T-cell (primary cell): ENCODE measurements at regions not wholly inside any gene's neighbourhood (a gene's known extent, or its start where the extent isn't known, plus 50 kb on each side); places are given as distances from the start of the nearest gene placed in this dataset.
"Not testable (repeated sequence)": the region's sequence is repeated elsewhere in the genome, so short reads cannot be mapped to it uniquely, and the experiment has no call there.

Source experiments
- ATAC-seq, 4 experiments: fragments of 200-7000 bp in 3 of 4; fragments of 150-1000 bp in 1 of 4; cut with Tn5 transposase; replicated peaks in 1 of 4; 1 replicate in 3 of 4; 2 replicates in 1 of 4; pipeline ENCODE4 v1.10.0; 2021; ENCODE audit warnings: moderate library complexity in 3 of 4, mild to moderate bottlenecking in 2 of 4, moderate number of reproducible peaks in 1 of 4
- CTCF ChIA-PET, 2 donors: fragments of 300-600 bp; sonication (Branson Sonifier 250); formaldehyde crosslinking; loops; one replicate each; lab custom pipeline; 2022; ENCODE audit warnings: antibody characterized with exemption in 2 of 2; lab: Charles Lee
- POLR2A ChIA-PET, 2 donors: fragments of 300-600 bp; sonication (Branson Sonifier 250); formaldehyde crosslinking; loops; one replicate each; lab custom pipeline; 2022; ENCODE audit warnings: antibody characterized with exemption in 2 of 2; lab: Charles Lee
- DNase-seq, 35 experiments: peaks; one replicate each; pipeline versions ENCODE4 v3.0.0 to v3.0.0-alpha.2; 2013 to 2023
- H3K27ac ChIP-seq: one replicate; pipeline ENCODE4 v1.5.1; 2013; ENCODE audit warnings: low read length
- H3K27me3 ChIP-seq, 2 experiments: replicated peaks in 1 of 2; 1 replicate in 1 of 2; 2 replicates in 1 of 2; pipeline versions ENCODE4 v1.6.1 to v1.7.0; 2013; ENCODE audit warnings: low read length in 1 of 2, mixed read lengths in 1 of 2; ENCODE audit not compliant: control insufficient read depth in 2 of 2, insufficient read depth in 2 of 2; ENCODE audit errors: extremely low read depth in 1 of 2
- H3K36me3 ChIP-seq, 2 donors: 1 replicate in 1 of 2; 2 replicates in 1 of 2; pipeline versions ENCODE4 v1.6.1 to v1.7.0; 2013; ENCODE audit warnings: low read length in 1 of 2; ENCODE audit not compliant: control insufficient read depth in 2 of 2, insufficient read depth in 1 of 2; ENCODE audit errors: extremely low read depth in 1 of 2
- H3K4me1 ChIP-seq, 2 experiments: 1 replicate in 1 of 2; 2 replicates in 1 of 2; pipeline versions ENCODE4 v1.6.1 to v1.7.0; 2013; ENCODE audit warnings: low read length in 2 of 2, mixed read lengths in 1 of 2; ENCODE audit not compliant: insufficient read depth in 2 of 2, control insufficient read depth in 1 of 2; ENCODE audit errors: extremely low read depth in 1 of 2
- H3K4me3 ChIP-seq, 2 donors: 1 replicate in 1 of 2; 2 replicates in 1 of 2; pipeline versions ENCODE4 v1.5.1 to v1.7.0; 2013; ENCODE audit warnings: mild to moderate bottlenecking in 2 of 2, low read length in 1 of 2, moderate library complexity in 1 of 2; ENCODE audit not compliant: control insufficient read depth in 1 of 2; ENCODE audit errors: extremely low read depth in 1 of 2
- H3K9me3 ChIP-seq: 2 replicates; pipeline ENCODE4 v1.7.0; 2013
- H3K27ac Mint-ChIP-seq, 2 donors: one replicate each; pipeline ENCODE4 v1.8.0; 2020 to 2021; ENCODE audit warnings: mild to moderate bottlenecking in 2 of 2, mixed read lengths in 2 of 2
- H3K27me3 Mint-ChIP-seq, 2 donors: one replicate each; pipeline ENCODE4 v1.8.0; 2021 to 2022; ENCODE audit warnings: mixed read lengths in 2 of 2
- H3K36me3 Mint-ChIP-seq: one replicate; pipeline ENCODE4 v1.8.0; 2021; ENCODE audit warnings: mixed read lengths
- H3K4me1 Mint-ChIP-seq, 3 donors: one replicate each; pipeline ENCODE4 v1.8.0; 2020 to 2022; ENCODE audit warnings: mixed read lengths in 3 of 3, mild to moderate bottlenecking in 1 of 3
- H3K4me3 Mint-ChIP-seq, 3 donors: one replicate each; pipeline ENCODE4 v1.8.0; 2020 to 2022; ENCODE audit warnings: mild to moderate bottlenecking in 3 of 3, mixed read lengths in 3 of 3, moderate library complexity in 3 of 3
- H3K9me3 Mint-ChIP-seq, 3 donors: one replicate each; pipeline ENCODE4 v1.8.0; 2020 to 2022; ENCODE audit warnings: mixed read lengths in 3 of 3
- WGBS: methylation state at CpG from one replicate; pipeline ENCODE4 v1.1.5; 2013; ENCODE audit warnings: missing lambda C conversion rate; ENCODE audit not compliant: insufficient coverage; 5-methylcytosine and 5-hydroxymethylcytosine counted together

DNA sequence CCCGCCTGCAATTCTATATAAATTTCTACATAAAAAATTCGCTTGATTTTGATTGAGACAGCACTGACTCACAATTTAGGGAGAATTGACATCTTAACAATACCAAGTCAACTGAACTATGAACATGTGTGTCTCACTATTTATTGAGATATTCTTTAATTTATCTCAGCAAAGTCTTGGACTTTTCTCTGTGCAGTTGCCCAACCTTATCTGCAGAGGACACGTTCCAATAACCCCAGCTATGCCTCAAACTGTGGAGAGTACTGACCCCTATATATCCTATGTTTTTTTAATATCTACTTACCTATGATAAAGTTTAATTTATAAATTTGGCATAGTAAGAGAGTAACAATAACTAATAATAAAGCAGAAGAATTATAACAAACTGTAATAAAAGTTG is 69.4 kb upstream of the PIP4K2A start:
- ATAC-seq (no peak), DNase-seq (no peak)
- Mint-ChIP-seq H3K4me1 (peaks cover 3 to 15% (median 8%) of the 10 kb centered on the region in 3 donors), H3K27ac (no peak overlapping the region), H3K27me3 (no peaks in the 10 kb centered on the region), H3K9me3 (no peaks in the 10 kb centered on the region), H3K36me3 (no peaks in the 10 kb centered on the region), H3K4me3 (no peak overlapping the region)
- Histone ChIP-seq H3K9me3 (no peaks in the 10 kb centered on the region), H3K27me3 (no peaks in the 10 kb centered on the region), H3K4me3 (no peak overlapping the region), H3K4me1 (no peaks in the 10 kb centered on the region), H3K36me3 (no peaks in the 10 kb centered on the region), H3K27ac (no peak overlapping the region)
- CTCF ChIA-PET, result no interaction called here
- no CpG with 5 or more reads among the region's 3 CpGs for WGBS
- POLR2A ChIA-PET, result interaction anchor here (0.6 to 0.7 kb wide), 2 partner anchors 218 to 230 kb away, joined by 3 to 4 read pairs; no protein-coding TSS in a partner anchor

- Histone ChIP-seq H3K4me1 (no peaks in the 10 kb centered on the region), H3K27me3 (no peaks in the 10 kb centered on the region), H3K9me3 (no peaks in the 10 kb centered on the region), H3K27ac (no peak overlapping the region), H3K36me3 (no peaks in the 10 kb centered on the region), H3K4me3 (no peak overlapping the region)
- Mint-ChIP-seq H3K4me1 (peaks cover 4 to 8% (median 6%) of the 10 kb centered on the region in 3 donors), H3K27ac (no peak overlapping the region), H3K36me3 (peaks cover 6% of the 10 kb centered on the region), H3K27me3 (no peaks in the 10 kb centered on the region), H3K4me3 (no peak overlapping the region), H3K9me3 (peaks cover 6 to 8% (median 7%) of the 10 kb centered on the region in 3 donors)
- ATAC-seq (no peak), DNase-seq (no peak)
- ChIA-PET CTCF (interaction anchor here in 1 of 2 donors (0.7 kb wide), 1 partner anchor 55 kb away, joined by 3 read pairs; no protein-coding TSS in a partner anchor), POLR2A (no interaction called here)
- 96% methylated on average over 3 of the region's 5 CpGs for WGBS
These were observed 66.1 kb upstream of the PIP4K2A start for GRCh38 chr10:22780474-22780885.

DNA sequence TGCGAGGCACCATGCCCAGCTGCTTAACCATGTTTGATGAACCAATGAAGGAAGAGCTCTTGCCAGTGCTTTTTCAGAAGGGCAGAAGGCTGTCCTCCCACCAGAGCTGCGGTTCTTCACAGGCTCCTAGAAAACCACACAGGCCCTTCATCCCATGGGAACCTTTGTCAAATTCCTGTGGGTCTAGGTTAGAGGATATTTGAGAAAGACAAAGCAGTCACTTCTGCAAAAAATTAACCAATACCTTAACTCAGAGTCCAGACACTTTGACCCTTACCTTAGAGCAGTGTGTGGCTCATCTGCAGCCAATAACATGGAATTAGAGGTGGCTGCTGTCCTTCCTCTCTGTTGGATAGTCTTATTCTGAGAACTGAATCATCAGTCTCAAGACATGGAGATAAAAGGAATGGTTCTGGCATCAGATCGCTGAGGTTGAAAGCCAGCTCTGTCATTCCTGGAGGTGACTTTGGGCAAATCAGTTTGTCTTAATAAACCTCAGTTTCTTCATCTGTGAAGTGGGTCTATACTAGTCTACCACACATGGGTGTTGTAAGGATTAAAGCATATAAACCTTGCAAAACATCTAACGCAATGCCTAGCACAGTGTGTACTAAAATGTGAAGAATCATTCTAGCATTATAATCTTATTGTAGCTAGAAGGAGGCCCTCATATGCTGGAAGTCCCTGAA is 65.1 kb upstream of the PIP4K2A start:
- Mint-ChIP-seq H3K27ac (no peak overlapping the region), H3K4me3 (no peak overlapping the region), H3K36me3 (peaks cover 6% of the 10 kb centered on the region), H3K9me3 (peaks cover 6 to 8% (median 7%) of the 10 kb centered on the region in 3 donors), H3K4me1 (peaks cover 4 to 8% (median 6%) of the 10 kb centered on the region in 3 donors), H3K27me3 (no peaks in the 10 kb centered on the region)
- POLR2A ChIA-PET, result interaction anchor here in 1 of 2 donors (0.6 kb wide), 1 partner anchor 9 kb away, joined by 4 read pairs; no protein-coding TSS in a partner anchor
- ATAC-seq (no peak), DNase-seq (no peak)
- Histone ChIP-seq H3K9me3 (no peaks in the 10 kb centered on the region), H3K27me3 (no peaks in the 10 kb centered on the region), H3K36me3 (no peaks in the 10 kb centered on the region), H3K4me1 (no peaks in the 10 kb centered on the region), H3K4me3 (no peak overlapping the region), H3K27ac (no peak overlapping the region)
- no CpG with 5 or more reads among the region's 4 CpGs for WGBS
- CTCF ChIA-PET, result interaction anchor here in 1 of 2 donors (0.5 to 0.7 kb wide), 2 partner anchors 38 to 54 kb away, joined by 3 to 4 read pairs; no protein-coding TSS in a partner anchor

- CTCF ChIA-PET, result interaction anchor here in 1 of 2 donors (0.6 kb wide), 1 partner anchor 760 kb away, joined by 7 read pairs; no protein-coding TSS in a partner anchor
- H3K4me3 ChIP-seq, result no peak overlapping the region
- peaks cover 6% of the 10 kb centered on the region for H3K36me3 Mint-ChIP-seq
These were observed 59.7 kb upstream of the PIP4K2A start for GRCh38 chr10:22774102-22774501.

DNA sequence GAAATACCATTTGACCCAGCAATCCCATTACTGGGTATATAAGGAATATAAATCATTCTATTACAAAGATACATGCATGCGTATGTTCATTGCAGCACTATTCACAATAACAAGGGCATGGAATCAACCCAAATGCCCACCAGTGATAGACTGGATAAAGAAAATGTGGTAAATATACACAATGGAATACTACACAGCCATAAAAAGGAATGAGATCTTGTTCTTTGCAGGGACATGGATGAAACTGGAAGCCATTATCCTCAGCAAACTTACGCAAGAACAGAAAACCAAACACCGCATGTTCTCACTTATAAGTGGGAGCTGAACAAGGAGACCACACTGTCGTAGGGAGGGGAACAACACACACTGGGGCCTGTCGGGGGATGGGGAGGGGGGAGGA is 57.3 kb upstream of the PIP4K2A start:
- ATAC-seq, H3K27ac Mint-ChIP-seq, H3K27me3 Mint-ChIP-seq, H3K36me3 Mint-ChIP-seq, POLR2A ChIA-PET, H3K27ac ChIP-seq, H3K4me3 Mint-ChIP-seq, H3K27me3 ChIP-seq, H3K9me3 ChIP-seq, H3K4me3 ChIP-seq, DNase-seq, H3K4me1 Mint-ChIP-seq, H3K4me1 ChIP-seq, H3K36me3 ChIP-seq: not testable (repeated sequence)
- CTCF ChIA-PET, result interaction anchor here in 1 of 2 donors (0.6 kb wide), 1 partner anchor 614 kb away, joined by 11 read pairs; no protein-coding TSS in a partner anchor
- 100% methylated on average over 1 of the region's 5 CpGs for WGBS
- peaks cover 2 to 12% (median 9%) of the 10 kb centered on the region in 3 donors for H3K9me3 Mint-ChIP-seq

More at GRCh38 chr10:22774102-22774501, 59.7 kb upstream of the PIP4K2A start:
- Histone ChIP-seq H3K27ac (no peak overlapping the region), H3K27me3 (no peaks in the 10 kb centered on the region), H3K36me3 (no peaks in the 10 kb centered on the region), H3K4me1 (no peaks in the 10 kb centered on the region), H3K9me3 (no peaks in the 10 kb centered on the region)
- no peaks in the 10 kb centered on the region for H3K27me3 Mint-ChIP-seq
- no peak overlapping the region for H3K4me3 Mint-ChIP-seq
- no peak for ATAC-seq
- no peak overlapping the region for H3K27ac Mint-ChIP-seq
- no CpG with 5 or more reads among the region's 1 CpG for WGBS
- no peak for DNase-seq
- peaks cover 7 to 12% (median 9%) of the 10 kb centered on the region in 3 donors for H3K9me3 Mint-ChIP-seq
- H3K4me1 Mint-ChIP-seq, result peaks cover 4 to 6% (median 6%) of the 10 kb centered on the region in 3 donors
- POLR2A ChIA-PET, result interaction anchor here in 1 of 2 donors (0.6 kb wide), 1 partner anchor 25 kb away, joined by 3 read pairs; no protein-coding TSS in a partner anchor

- POLR2A ChIA-PET, result interaction anchor here (0.6 to 0.7 kb wide), 2 partner anchors 9 to 23 kb away, joined by 3 to 4 read pairs; no protein-coding TSS in a partner anchor
- no peak overlapping the region for H3K4me3 Mint-ChIP-seq
- peaks cover 0 to 8% (median 8%) of the 10 kb centered on the region in 3 donors for H3K9me3 Mint-ChIP-seq
- Histone ChIP-seq H3K9me3 (no peaks in the 10 kb centered on the region), H3K4me1 (no peaks in the 10 kb centered on the region), H3K36me3 (no peaks in the 10 kb centered on the region), H3K27me3 (no peaks in the 10 kb centered on the region), H3K4me3 (no peak overlapping the region), H3K27ac (no peak overlapping the region)
- no peak overlapping the region for H3K27ac Mint-ChIP-seq
- H3K4me1 Mint-ChIP-seq, result no peaks in the 10 kb centered on the region
- WGBS, result no CpG with 5 or more reads among the region's 1 CpG
- CTCF ChIA-PET, result no interaction called here
- no peaks in the 10 kb centered on the region for H3K36me3 Mint-ChIP-seq
- DNase-seq (no peak), ATAC-seq (no peak)
- H3K27me3 Mint-ChIP-seq, result no peaks in the 10 kb centered on the region
These were observed 55.9 kb upstream of the PIP4K2A start for GRCh38 chr10:22770270-22770669.
